ENCODE measurements at regions not wholly inside any gene's neighbourhood (a gene's known extent, or its start where the extent isn't known, plus 50 kb on each side); places are given as distances from the start of the nearest gene placed in this dataset.

- DNase-seq (ENCODE audit: low read depth in 3 of 3), result no peak
Observed at GRCh38 chr18:38042211-38042890, 476.8 kb upstream of the CELF4 start.

GRCh38 chr18:38038242-38038641 is 472.6 kb upstream of the CELF4 start:
- DNase-seq (ENCODE audit: low read depth in 3 of 3), result no peak

- no peak for DNase-seq (ENCODE audit: low read depth in 3 of 3)
Observed at GRCh38 chr18:38035193-38035592, 469.6 kb upstream of the CELF4 start.

- no peak for DNase-seq (ENCODE audit: low read depth in 3 of 3)
Observed at GRCh38 chr18:38033282-38033681, 467.7 kb upstream of the CELF4 start.

- no peak for DNase-seq (ENCODE audit: low read depth in 3 of 3)
Observed at GRCh38 chr18:38032516-38032915, 466.9 kb upstream of the CELF4 start.

- DNase-seq (ENCODE audit: low read depth in 3 of 3), result no peak
Observed at GRCh38 chr18:38028946-38029345, 463.3 kb upstream of the CELF4 start.

GRCh38 chr18:38025433-38026038 is 459.9 kb upstream of the CELF4 start:
- no peak for DNase-seq (ENCODE audit: low read depth in 3 of 3)

- no peak for DNase-seq (ENCODE audit: low read depth in 3 of 3)
Observed at GRCh38 chr18:38023871-38024270, 458.3 kb upstream of the CELF4 start.

GRCh38 chr18:38022234-38022633 is 456.6 kb upstream of the CELF4 start:
- no peak for DNase-seq (ENCODE audit: low read depth in 3 of 3)

- no peak for DNase-seq (ENCODE audit: low read depth in 3 of 3)
Observed at GRCh38 chr18:38019292-38019691, 453.7 kb upstream of the CELF4 start.

GRCh38 chr18:38010971-38011857 is 445.6 kb upstream of the CELF4 start:
- no peak for DNase-seq (ENCODE audit: low read depth in 3 of 3)

- no peak for DNase-seq (ENCODE audit: low read depth in 3 of 3)
Observed at GRCh38 chr18:38010037-38010436, 444.4 kb upstream of the CELF4 start.

GRCh38 chr18:38009320-38009719 is 443.7 kb upstream of the CELF4 start:
- DNase-seq (ENCODE audit: low read depth in 3 of 3), result no peak

- no peak for DNase-seq (ENCODE audit: low read depth in 3 of 3)
Observed at GRCh38 chr18:38007676-38008330, 442.2 kb upstream of the CELF4 start.

GRCh38 chr18:38007026-38007425 is 441.4 kb upstream of the CELF4 start:
- no peak for DNase-seq (ENCODE audit: low read depth in 3 of 3)

- DNase-seq (ENCODE audit: low read depth in 3 of 3), result no peak
Observed at GRCh38 chr18:38006541-38006940, 440.9 kb upstream of the CELF4 start.

GRCh38 chr18:37997695-37998094 is 432.1 kb upstream of the CELF4 start:
- no peak for DNase-seq (ENCODE audit: low read depth in 3 of 3)

GRCh38 chr18:37987901-37988300 is 422.3 kb upstream of the CELF4 start:
- DNase-seq (ENCODE audit: low read depth in 3 of 3), result no peak

GRCh38 chr18:37986665-37987064 is 421.1 kb upstream of the CELF4 start:
- DNase-seq (ENCODE audit: low read depth in 3 of 3), result no peak

GRCh38 chr18:37985126-37985525 is 419.5 kb upstream of the CELF4 start:
- DNase-seq (ENCODE audit: low read depth in 3 of 3), result no peak

- DNase-seq (ENCODE audit: low read depth in 3 of 3), result no peak
Observed at GRCh38 chr18:37980556-37980955, 415.0 kb upstream of the CELF4 start.

- no peak for DNase-seq (ENCODE audit: low read depth in 3 of 3)
Observed at GRCh38 chr18:37975446-37975845, 409.8 kb upstream of the CELF4 start.

Data from stimulated activated CD4-positive, alpha-beta T cell treated with anti-CD3 and anti-CD28 coated beads, TNF-alpha, amount 100 ng/mL, for 48 hours (primary cell).